ENCODE measurements at regions not wholly inside any gene's neighbourhood (a gene's known extent, or its start where the extent isn't known, plus 50 kb on each side); places are given as distances from the start of the nearest gene placed in this dataset.

- no peak overlapping the region for H3K27ac ChIP-seq
- peak; percentile 57 for TF ChIP-seq CTCF (conservative IDR thresholded peaks at IDR 0.05)
Observed at GRCh38 chr12:82019533-82019932, 260.4 kb upstream of the PPFIA2 start.

GRCh38 chr12:82015623-82016347 lies 256.6 kb upstream of the PPFIA2 start:
- no peak for TF ChIP-seq CTCF (conservative IDR thresholded peaks at IDR 0.05)
- H3K27ac ChIP-seq = no peak overlapping the region

- H3K27ac ChIP-seq = no peak overlapping the region
- TF ChIP-seq CTCF (conservative IDR thresholded peaks at IDR 0.05) = no peak
Observed at GRCh38 chr12:82012176-82012575, 253.0 kb upstream of the PPFIA2 start.

GRCh38 chr12:82009524-82009923 lies 250.4 kb upstream of the PPFIA2 start:
- H3K27ac ChIP-seq = no peak overlapping the region
- no peak for TF ChIP-seq CTCF (conservative IDR thresholded peaks at IDR 0.05)

- H3K27ac ChIP-seq = no peak overlapping the region
- no peak for TF ChIP-seq CTCF (conservative IDR thresholded peaks at IDR 0.05)
Observed at GRCh38 chr12:82008251-82008650, 249.1 kb upstream of the PPFIA2 start.

- TF ChIP-seq CTCF (conservative IDR thresholded peaks at IDR 0.05) = no peak
- H3K27ac ChIP-seq = no peak overlapping the region
Observed at GRCh38 chr12:81998761-81999378, 239.7 kb upstream of the PPFIA2 start.

- peak; percentile 35; the same call in 1 of the 2 replicates for TF ChIP-seq CTCF (conservative IDR thresholded peaks at IDR 0.05)
- no peak overlapping the region for H3K27ac ChIP-seq
Observed at GRCh38 chr12:81992461-81992860, 233.3 kb upstream of the PPFIA2 start.

Data from VCaP (cell line).